Keratinocyte (primary cell): ENCODE measurements at regions not wholly inside any gene's neighbourhood (a gene's known extent, or its start where the extent isn't known, plus 50 kb on each side); places are given as distances from the start of the nearest gene placed in this dataset.

ENCODE experiments used
- DNase-seq: peaks from one replicate; pipeline ENCODE4 v3.0.0-alpha.2; 2011; ENCODE audit warnings: low read depth, missing footprints, low spot score
- FAIRE-seq: peaks from 2 replicates; lab custom pipeline; 2011; peaks lifted over from hg19 to GRCh38; lab: Jason Lieb, UNC
- H2AFZ ChIP-seq: 2 replicates; pipeline ENCODE4 v1.6.0; 2012; ENCODE audit warnings: low read length, control low read depth, inconsistent platforms; ENCODE audit not compliant: control insufficient read depth
- H3K27ac ChIP-seq: 2 replicates; pipeline ENCODE4 v1.5.1; 2011; ENCODE audit warnings: low read length; ENCODE audit not compliant: control insufficient read depth, insufficient read depth
- H3K27me3 ChIP-seq: 3 replicates; pipeline ENCODE4 v1.6.0; 2011; ENCODE audit warnings: low read length; ENCODE audit not compliant: control insufficient read depth, insufficient read depth; ENCODE audit errors: extremely low read depth
- H3K36me3 ChIP-seq, 2 experiments: 2 replicates in 1 of 2; 3 replicates in 1 of 2; pipeline ENCODE4 v1.5.1; 2011; ENCODE audit warnings: low read length in 2 of 2, mild to moderate bottlenecking in 1 of 2; ENCODE audit not compliant: control insufficient read depth in 2 of 2, insufficient read depth in 2 of 2; ENCODE audit errors: extremely low read depth in 1 of 2
- H3K4me1 ChIP-seq: 3 replicates; pipeline ENCODE4 v1.5.1; 2011; ENCODE audit warnings: low read length; ENCODE audit not compliant: control insufficient read depth, insufficient read depth; ENCODE audit errors: extremely low read depth
- H3K4me2 ChIP-seq: 3 replicates; pipeline ENCODE4 v1.6.0; 2011; ENCODE audit warnings: low read depth, low read length; ENCODE audit not compliant: control insufficient read depth, insufficient read depth; ENCODE audit errors: extremely low read depth
- H3K4me3 ChIP-seq, 3 experiments: fragments of 200-600 bp in 1 of 3; sonication (generic) in 1 of 3; 2 replicates in 2 of 3; 3 replicates in 1 of 3; pipeline ENCODE4 v1.5.1; 2011 to 2016; ENCODE audit warnings: low read length in 3 of 3, mild to moderate bottlenecking in 3 of 3, control low read depth in 2 of 3, inconsistent platforms in 1 of 3, low read depth in 1 of 3, mixed read lengths in 1 of 3, mixed run types in 1 of 3, moderate library complexity in 1 of 3; ENCODE audit not compliant: control insufficient read depth in 2 of 3, insufficient read depth in 2 of 3; ENCODE audit errors: extremely low read depth in 1 of 3
- H3K79me2 ChIP-seq: 2 replicates; pipeline ENCODE4 v1.6.0; 2012; ENCODE audit warnings: low read length; ENCODE audit not compliant: control insufficient read depth, insufficient read depth
- H3K9ac ChIP-seq: 3 replicates; pipeline ENCODE4 v1.6.0; 2011; ENCODE audit warnings: low read length; ENCODE audit not compliant: control insufficient read depth, insufficient read depth; ENCODE audit errors: extremely low read depth
- H3K9me1 ChIP-seq: 3 replicates; pipeline ENCODE4 v1.6.0; 2011; ENCODE audit warnings: low read length; ENCODE audit not compliant: control insufficient read depth, insufficient read depth; ENCODE audit errors: extremely low read depth
- H3K9me3 ChIP-seq: 2 replicates; pipeline ENCODE4 v1.5.1; 2012; ENCODE audit warnings: low read depth, low read length; ENCODE audit not compliant: control insufficient read depth
- H4K20me1 ChIP-seq: 3 replicates; pipeline ENCODE4 v1.6.0; 2011; ENCODE audit warnings: low read length; ENCODE audit not compliant: control insufficient read depth, insufficient read depth; ENCODE audit errors: extremely low read depth
- CTCF ChIP-seq, 3 experiments: IDR thresholded peaks in 1 of 3; conservative IDR thresholded peaks in 1 of 3; optimal IDR thresholded peaks in 1 of 3; 2 replicates in 2 of 3; 3 replicates in 1 of 3; pipeline versions ENCODE3 to v1.5.1; 2011; ENCODE audit warnings: low read length in 3 of 3, mild to moderate bottlenecking in 3 of 3, moderate library complexity in 2 of 3, control low read depth in 1 of 3, inconsistent platforms in 1 of 3; ENCODE audit not compliant: insufficient read depth in 2 of 3; ENCODE audit errors: extremely low read depth in 1 of 3
- EZH2 ChIP-seq: IDR thresholded peaks from one replicate; pipeline ENCODE4 v1.6.1; 2012; ENCODE audit warnings: inconsistent platforms, mild to moderate bottlenecking, low read length, moderate library complexity
- dilution Hi-C: fragments of 300-500 bp; cut with MboI; formaldehyde crosslinking; loops from one replicate; pipeline ENCODE4 v1.7.0; 2020; ENCODE audit warnings: low sequenced_read_pairs; ENCODE audit not compliant: extremely low pct_ligation_motif_present

DNA sequence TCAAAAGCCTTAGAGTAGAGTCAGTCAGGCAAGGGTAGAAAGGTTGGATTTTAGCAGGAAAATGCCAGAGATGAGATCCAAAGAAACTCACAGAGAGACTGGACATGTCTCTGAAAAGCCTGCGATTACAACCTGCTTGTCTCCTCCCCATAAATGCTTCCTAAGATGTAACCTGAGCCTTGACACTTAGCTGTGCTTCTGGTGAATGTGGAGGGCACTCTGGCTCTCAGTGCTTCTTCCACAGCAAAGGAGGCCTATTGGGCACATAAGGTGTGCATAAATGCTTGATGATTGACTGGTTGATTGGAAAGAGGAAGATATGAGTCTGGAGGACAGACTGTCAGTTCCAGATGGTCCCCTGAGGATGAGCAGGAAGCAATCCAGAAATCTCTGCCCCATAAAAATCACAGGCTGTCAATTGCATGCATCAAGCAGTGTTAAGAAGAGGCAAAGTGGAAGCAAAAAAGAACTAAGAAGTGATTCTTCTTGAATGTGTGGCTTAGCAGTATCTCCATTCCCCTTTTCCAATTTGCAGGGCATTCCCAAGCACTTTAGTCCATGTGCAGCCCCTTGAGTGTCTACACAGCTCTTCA, 236.2 kb upstream of the RRP15 start:
- H3K9me3 ChIP-seq, result no peaks in the 10 kb centered on the region
- no peak for TF ChIP-seq EZH2
- TF ChIP-seq CTCF (optimal IDR thresholded peaks at IDR 0.05 in 1 of 3, IDR thresholded peaks at IDR 0.05 in 1 of 3, conservative IDR thresholded peaks at IDR 0.05 in 1 of 3; ENCODE audit: extremely low read depth in 1 of 3, insufficient read depth in 2 of 3, low read length in 3 of 3), result no peak
- no peaks in the 10 kb centered on the region for H3K4me1 ChIP-seq
- FAIRE-seq (no peak), DNase-seq (no peak)
- H3K27me3 ChIP-seq, result no peaks in the 10 kb centered on the region
- no peaks in the 10 kb centered on the region for H3K36me3 ChIP-seq
- no peaks in the 10 kb centered on the region for H4K20me1 ChIP-seq
- no peak overlapping the region for H3K9ac ChIP-seq
- dilution Hi-C loops, result no loop called here
- no peak overlapping the region for H2AFZ ChIP-seq
- H3K27ac ChIP-seq, result no peak overlapping the region
- H3K4me2 ChIP-seq, result no peak overlapping the region
- H3K4me3 ChIP-seq, result no peak overlapping the region
- H3K9me1 ChIP-seq, result no peaks in the 10 kb centered on the region
- H3K79me2 ChIP-seq, result no peaks in the 10 kb centered on the region

- dilution Hi-C loops, result no loop called here
Observed at GRCh38 chr1:218049641-218050040, 235.5 kb upstream of the RRP15 start.

More at GRCh38 chr1:218049641-218050040, 235.5 kb upstream of the RRP15 start:
- DNase-seq (no peak), FAIRE-seq (no peak)
- no peak overlapping the region for H3K4me2 ChIP-seq
- H3K9ac ChIP-seq, result no peak overlapping the region
- no peaks in the 10 kb centered on the region for H3K27me3 ChIP-seq
- H2AFZ ChIP-seq, result no peak overlapping the region
- no peaks in the 10 kb centered on the region for H3K9me3 ChIP-seq
- no peaks in the 10 kb centered on the region for H4K20me1 ChIP-seq
- TF ChIP-seq EZH2 (no peak), CTCF (optimal IDR thresholded peaks at IDR 0.05 in 1 of 3, IDR thresholded peaks at IDR 0.05 in 1 of 3, conservative IDR thresholded peaks at IDR 0.05 in 1 of 3; ENCODE audit: extremely low read depth in 1 of 3, insufficient read depth in 2 of 3, low read length in 3 of 3) (no peak)
- no peaks in the 10 kb centered on the region for H3K9me1 ChIP-seq
- no peaks in the 10 kb centered on the region for H3K36me3 ChIP-seq
- H3K79me2 ChIP-seq, result no peaks in the 10 kb centered on the region
- no peak overlapping the region for H3K4me3 ChIP-seq
- H3K4me1 ChIP-seq, result no peaks in the 10 kb centered on the region
- no peak overlapping the region for H3K27ac ChIP-seq
